Frontal cortex (tissue), 3 donors: ENCODE measurements at regions not wholly inside any gene's neighbourhood (a gene's known extent, or its start where the extent isn't known, plus 50 kb on each side); places are given as distances from the start of the nearest gene placed in this dataset.
A peak's percentile ranks its signal among the peaks of the same experiment; 100 is the strongest.

Experiments used
- DNase-seq, 2 donors: peaks; one replicate each; pipeline ENCODE4 v3.0.0; 2012; ENCODE audit warnings: low spot score in 2 of 2
- FAIRE-seq: peaks from 2 replicates; lab custom pipeline; 2012; peaks lifted over from hg19 to GRCh38; lab: Jason Lieb, UNC
- donor health status: control.
- donor health status: control.
- donor health status: control.

DNA sequence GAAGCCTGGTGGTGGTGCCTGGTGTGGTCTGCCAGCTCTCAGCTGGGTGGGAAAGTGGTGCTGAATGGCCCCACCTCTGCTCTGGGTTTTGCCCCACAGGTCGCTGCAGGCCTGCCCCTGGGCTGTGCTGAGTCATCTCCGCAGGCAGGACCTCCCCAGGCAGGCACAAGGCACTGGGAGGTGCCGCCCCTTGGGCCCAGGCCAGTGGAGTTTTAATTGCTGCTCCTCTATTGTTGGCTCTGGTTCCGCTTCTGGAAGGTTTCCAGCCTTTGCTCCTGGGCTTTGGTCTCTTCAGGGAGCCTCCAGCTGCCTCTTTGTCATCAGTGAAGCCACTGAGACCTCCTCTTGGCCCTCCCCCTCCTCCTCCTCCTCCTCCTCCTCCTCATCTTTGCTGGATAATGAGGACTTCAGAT is 180.3 kb upstream of the GRB10 start:
- DNase-seq (peak in 1 of 2 donors; percentile 47), FAIRE-seq (no peak)

DNA sequence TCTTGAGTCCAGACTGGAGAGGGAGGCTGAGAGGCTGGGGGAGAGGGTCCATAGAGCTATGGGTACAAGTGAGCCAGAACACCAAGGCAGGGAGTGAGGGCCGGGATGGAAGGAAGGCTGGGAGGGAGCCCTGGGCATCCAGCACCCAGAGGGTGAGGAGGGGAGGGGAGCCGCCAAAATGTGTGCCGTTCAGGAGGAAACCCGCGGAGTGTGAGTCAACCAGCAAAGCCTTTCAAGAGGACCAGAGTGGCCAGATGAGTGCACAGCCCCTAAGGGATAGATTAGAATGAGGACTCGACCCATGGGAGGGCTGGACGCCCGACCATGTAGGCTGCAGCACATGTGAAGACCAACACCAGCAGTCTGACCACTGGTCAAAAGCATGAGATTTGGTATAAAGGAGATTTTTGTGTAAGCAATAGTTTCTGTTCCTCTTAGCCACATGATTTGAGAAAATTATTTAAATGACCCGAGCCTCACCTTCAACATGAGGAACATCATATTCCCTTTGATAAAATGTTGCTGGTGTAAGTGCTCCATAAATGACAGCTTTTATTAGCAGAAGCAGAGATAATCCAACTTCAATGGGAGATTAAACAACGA is 179.7 kb upstream of the GRB10 start:
- no peak for DNase-seq
- FAIRE-seq = no peak

DNA sequence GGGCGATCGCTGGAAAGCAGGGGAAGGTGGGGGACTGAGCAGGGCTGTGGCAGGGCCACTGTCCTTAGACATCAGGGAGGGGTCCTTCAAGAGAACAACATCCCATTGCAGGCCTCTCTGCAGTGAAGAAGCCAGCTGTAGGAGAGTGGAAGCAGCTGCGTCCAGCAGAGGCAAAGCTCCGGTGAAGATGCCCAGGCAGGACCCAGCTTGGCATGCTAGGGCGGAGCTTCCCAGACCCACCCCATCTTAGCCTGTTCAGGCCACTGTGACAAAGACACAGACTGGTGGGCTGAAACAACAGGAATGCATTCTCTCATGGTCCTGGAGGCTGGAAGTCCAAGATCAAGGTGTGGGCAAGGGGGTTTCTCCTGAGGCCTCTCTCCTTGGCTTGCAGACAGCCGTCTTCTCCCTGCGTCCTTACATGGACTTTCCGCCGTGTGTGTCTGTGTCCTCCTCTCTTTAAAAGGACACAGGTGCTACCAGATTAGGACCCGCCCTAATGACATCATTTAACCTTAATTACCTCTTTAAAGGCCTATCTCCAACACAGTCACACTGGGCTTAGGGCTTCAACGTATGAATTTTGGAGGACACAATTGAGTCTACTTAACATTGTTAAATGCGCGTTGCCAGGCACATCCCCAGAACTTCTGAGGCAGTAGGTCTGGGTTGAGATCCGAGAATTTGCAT is 178.1 kb upstream of the GRB10 start:
- no peak for DNase-seq
- FAIRE-seq = no peak

DNA sequence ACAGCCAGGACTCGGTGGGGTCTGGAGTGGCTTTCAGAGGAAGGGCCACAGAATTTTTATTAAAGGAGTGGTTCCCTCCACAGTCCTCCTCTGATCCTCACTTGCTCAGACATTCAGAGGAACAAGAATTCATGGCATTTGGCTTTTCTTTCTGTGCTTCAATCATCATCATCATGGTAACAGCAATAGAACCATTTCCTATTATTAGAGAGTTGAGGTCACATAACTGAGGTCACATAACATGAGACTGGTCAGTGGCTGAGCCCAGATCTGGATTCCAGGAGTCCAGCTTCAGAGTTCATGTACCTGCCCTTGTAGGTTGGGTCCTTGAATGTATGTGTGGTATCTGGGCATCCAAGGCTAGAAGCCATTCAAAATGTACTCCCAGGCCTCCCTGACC is 177.3 kb upstream of the GRB10 start:
- FAIRE-seq = no peak
- DNase-seq = no peak

DNA sequence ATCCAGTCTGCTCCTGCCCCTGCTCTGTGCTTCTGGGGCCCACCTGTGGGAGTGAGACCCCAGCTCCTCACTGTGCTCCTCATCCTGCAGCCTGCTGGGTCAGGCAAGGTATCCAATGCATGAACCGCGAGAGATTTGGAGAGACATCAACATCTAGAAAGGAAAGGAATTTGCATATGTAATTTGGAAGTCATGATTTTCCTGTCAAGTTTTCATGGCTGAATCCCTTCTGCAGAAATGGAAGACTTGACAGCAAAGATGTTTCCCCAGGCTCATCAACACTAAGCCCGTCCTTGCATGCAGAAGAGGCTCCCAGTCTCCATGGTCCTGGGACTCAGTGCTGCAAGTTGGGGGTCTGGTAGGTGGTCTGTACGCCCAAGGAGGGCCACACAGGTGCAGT is 176.9 kb upstream of the GRB10 start:
- no peak for DNase-seq
- FAIRE-seq = no peak

DNA sequence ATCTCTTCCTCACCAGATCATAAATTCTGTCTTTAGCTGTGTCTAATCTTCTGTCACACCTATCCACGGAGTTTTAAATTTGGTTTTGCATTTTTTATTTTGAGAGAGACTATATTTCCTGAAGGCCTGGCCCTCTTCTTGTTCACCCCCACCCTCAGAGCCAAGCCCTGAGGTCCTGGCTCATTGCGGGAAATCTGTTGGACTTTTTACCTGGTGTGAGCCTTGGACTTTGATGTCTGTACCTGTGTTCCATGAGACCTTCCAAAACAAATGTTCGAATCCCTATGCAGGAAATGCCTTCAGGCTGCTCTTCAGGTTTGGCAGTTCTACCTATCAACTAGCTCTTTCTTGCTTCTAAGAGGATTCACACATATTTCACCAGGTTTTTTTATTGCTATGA is 175.2 kb upstream of the GRB10 start:
- DNase-seq (no peak), FAIRE-seq (no peak)

DNA sequence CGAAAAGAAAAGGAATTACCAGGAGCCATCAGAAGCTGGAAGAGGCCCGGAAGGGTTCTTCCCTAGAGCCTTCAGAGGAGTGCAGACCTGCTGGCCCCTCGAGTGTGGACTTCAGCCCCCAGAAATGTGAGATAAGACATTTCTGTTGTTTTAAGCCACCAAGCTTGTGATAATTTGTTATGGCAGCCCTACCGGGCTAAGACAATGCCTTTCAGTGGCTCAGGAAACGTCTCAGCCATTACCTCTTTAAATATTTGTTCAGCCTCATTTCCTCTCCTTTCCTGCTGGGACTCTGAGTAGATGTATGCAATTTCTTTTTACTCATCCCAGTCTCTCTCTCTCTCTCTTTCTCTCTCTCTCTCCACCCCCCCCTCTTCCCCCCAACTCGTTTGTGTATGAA is 174.7 kb upstream of the GRB10 start:
- DNase-seq (no peak), FAIRE-seq (no peak)

DNA sequence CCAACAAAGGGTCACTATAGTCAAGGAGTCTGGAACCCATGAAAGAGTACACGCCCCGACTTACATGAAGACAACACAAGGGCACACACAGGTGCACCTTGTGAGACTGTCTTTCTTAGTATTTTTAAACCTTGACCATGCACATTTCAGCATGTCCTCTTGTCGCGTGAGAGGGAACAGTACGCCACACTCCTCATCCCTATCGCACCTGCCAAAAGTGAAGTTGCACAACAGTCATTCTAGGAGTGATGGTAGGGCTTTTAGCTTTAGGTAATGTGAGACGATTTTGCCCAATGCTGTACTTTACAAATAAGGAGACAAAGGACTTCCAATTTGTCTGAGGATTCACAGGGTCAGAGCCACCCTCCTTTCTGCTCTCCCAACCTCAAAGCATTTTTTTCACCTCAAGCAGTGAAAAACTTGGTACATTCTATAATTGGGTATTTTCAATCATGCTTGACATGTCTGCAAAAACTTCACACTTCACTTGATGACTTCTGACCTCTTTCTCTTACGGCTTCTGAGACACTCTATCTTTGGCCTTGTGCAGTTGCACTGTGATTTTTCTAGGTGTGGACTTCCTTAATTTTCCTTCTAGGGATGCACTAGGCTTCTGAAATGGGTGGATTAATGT is 173.9 kb upstream of the GRB10 start:
- DNase-seq = no peak
- FAIRE-seq = no peak

DNA sequence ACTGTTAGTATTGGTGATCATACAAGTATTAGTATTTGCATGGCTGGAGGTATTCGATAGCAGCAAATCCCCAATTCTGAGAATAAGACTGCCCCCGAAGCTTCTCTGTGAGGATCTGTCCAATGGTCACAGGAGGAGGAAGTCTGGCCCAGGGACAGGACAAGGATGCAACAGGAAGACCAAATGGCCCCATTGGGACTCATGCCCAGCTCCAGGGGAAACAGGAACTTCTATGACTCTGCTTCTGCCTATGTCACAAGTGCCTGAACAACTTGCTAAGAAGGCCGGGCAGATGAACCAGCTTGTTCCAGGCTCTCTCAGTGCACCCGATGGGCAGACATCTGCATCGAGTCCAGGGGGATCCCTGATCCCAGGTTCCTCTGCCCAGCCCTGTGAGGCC is 172.0 kb upstream of the GRB10 start:
- no peak for FAIRE-seq
- no peak for DNase-seq

DNA sequence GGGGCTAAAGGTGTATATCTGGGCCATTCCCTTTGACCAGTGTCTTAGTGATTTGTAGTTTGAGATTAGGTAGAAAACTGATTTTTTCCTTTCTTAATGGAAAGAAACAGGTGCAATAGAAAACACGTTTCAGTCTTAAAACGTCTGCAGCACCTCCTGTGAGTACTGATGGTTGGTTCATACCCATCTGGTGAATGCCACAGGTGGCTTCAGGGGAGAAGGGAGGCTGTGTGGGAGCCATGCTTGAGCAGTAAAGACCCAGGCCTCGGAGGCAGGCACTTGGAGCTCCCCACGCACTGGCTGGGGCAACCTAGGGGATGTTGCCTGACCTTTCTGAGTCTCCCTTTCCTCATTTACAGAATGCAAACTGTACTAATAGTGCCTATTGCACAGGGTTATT is 171.5 kb upstream of the GRB10 start:
- no peak for DNase-seq
- no peak for FAIRE-seq

DNA sequence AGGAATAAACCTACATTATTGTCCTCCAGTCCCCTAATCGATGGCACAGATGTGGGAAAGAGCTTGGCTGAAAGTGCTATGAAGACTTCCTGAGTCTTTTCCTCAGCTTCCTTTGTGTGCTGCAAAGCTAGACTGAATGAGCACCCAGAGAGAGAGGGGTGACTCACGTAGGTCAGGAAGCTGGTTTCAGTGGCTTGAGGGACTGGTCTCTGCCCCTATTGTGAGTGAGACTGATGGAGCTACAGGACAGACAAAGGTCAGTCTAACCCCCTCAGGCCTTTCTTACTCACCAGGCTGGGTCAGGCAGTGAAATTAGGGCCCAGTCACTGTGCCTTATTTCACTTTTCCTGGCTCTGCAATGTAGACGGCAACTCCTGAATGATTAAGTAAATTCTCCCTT is 171.1 kb upstream of the GRB10 start:
- DNase-seq (no peak), FAIRE-seq (no peak)

DNA sequence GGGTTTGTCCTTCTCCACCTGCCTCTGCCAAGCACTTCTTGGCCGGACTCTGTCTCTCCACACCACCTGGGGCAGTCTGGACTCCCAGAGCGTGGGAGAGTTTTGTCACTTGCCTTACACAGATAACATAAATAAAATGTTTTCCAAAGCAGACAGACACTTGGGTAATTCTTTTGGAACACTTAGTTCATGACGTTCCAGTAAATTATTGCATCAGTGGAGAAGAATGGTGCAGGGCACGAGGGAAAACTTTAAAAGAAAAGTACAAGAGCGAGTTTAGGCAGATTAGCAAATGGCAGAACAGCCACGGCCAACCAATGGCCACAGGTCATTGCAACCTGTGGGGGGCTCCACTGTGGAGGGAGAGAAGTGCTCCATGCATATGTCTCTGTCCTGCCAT is 170.6 kb upstream of the GRB10 start:
- FAIRE-seq (no peak), DNase-seq (no peak)

DNA sequence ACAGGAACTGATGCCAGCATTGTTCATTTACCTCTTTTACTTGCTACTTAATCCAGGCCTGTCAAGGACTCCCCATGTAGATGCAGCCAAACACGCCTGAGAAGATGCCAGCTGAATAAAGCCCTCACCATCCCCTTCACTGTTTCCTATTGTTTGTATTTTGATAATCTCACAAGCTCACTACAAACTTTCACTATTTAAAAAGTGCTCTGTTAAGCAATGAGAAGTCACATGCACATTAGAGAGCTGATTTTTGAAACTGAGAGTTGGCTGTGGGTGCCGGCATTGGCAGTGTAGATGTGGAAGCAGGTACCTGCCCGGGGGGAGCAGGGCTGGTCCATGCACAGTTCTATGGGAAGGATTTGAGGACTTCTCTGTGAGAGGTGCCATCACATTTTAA is 169.8 kb upstream of the GRB10 start:
- FAIRE-seq (no peak), DNase-seq (no peak)

DNA sequence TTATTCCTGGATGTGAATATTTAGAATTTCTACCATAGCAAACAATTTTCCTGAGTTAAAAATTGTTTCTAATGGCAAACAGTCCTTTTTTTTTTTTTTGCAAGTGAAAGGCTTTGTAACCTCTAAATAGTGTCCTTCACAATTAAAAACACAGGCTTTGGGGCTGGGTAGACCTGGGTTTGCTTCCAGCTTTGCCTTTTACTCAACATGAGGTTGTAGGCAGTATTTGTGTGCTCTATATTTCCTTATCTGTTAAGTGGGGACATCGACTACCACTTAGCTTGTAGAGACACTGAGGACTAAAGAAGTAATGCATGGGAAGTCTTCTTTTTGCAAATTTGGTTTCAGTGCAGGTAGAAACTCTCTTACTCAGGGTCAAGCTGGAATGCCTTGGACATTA is 169.4 kb upstream of the GRB10 start:
- DNase-seq (no peak), FAIRE-seq (no peak)

DNA sequence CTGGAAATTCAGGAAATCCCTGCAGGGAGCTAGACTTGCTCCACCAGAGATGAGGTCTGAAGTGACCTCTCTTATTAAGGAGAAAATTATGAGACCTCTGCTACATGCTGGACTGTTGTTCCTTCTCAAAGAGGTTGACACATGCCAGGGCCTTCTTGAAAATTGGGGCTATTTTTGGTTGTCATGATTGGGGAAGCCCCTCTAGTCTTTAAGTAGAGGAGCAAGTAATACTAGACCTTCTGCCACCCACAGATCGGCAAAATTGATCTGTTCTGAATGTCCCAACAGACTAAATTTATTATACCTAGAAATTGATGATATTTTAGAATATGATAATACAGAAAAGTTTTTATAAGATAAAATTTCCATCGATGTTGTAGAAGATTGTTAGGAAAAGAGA is 160.8 kb upstream of the GRB10 start:
- no peak for FAIRE-seq
- no peak for DNase-seq

DNA sequence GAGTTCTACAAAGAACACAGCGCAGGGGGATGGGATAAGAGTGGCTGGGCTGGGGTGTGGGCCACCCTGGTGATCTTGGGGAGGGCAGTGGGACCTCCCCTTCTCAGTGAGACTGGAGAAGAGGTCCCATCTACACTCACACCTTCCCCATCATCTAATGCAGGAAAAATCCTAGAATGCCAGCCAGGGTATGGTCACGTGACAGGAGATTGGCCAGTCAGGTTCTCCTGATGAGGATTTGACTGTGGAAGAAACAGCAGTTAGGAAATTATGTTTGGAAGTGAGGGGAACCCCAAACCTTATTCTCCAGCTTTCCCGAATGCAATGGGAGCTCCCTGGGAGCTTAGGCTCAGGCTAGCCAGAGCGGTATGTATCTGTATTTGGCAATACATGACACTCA is 158.8 kb upstream of the GRB10 start:
- DNase-seq (no peak), FAIRE-seq (no peak)

DNA sequence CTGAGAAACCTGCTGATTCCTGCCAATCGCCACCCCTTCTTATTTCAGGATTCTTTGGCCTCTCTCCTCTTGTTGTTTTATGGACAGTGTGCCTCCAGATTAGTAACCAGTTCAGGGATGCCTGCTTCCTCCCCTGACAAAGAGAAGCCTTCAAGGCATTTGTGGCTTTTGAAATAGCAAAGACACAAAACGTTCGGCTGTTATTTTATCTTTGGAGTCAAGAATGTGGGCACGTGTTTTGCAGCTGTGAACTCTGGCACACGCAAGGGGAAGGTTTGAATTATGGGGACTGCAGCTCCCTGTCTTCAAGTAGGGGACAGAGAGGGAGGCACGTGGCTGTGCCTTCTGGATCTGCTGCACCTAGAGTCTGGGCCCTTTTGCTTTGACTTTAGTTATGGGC is 157.9 kb upstream of the GRB10 start:
- FAIRE-seq (no peak), DNase-seq (no peak)

DNA sequence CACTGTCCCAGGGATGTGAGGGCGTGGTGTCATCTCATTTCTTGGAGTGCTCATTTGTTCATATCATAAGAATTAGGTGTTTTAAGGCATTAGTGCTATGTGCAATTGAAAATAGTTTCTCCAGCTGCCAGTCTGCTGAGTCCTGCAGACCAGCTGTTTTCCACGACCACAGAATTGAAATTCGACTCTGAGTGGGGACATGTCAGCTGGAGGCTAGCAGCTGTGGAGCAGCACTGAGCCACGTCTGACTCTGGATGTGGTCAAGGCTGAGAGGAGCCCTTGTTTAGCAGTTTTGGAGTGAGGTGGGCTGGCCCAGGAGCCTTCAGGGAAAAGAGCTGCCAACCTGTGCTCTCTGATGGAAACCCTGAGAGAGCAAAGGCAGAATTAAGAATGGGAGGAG is 156.3 kb upstream of the GRB10 start:
- no peak for DNase-seq
- FAIRE-seq = no peak

DNA sequence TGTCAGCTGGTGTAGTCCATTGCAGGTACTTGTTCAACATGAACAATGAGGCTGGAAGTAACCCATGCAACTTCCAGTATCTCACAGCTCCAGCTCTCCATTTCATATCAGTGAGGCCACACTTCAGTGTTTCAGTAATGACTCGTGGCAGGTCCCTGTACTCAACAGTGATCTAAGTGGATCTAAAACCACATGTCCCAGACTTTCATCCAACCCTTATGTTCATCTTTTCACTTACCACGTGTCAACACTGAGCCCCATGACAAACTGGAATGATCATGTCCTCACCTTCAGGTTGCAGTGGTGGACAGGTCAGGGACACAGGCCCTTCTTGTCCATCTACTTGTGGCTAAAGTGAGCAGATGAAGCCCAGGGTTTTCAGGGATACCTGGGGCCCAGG is 155.0 kb upstream of the GRB10 start:
- DNase-seq (no peak), FAIRE-seq (no peak)

DNA sequence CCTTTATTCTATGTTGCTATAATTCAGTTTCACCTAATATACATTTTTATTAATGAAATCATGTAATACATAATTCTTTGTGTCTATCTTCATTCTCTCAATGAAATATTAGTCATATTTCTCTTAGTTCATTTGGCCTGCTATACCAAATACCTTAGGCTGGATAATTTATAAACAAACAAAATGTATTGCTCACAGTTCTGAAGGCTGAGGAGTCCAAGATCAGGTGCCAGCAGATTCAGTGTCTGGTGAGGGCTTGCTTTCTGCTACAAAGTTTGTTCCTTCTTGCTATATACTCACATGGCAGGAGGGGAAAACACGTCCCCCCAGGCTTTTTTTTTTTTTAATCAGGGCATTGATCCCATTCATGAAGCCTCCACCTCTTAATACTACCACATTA is 143.4 kb upstream of the GRB10 start:
- FAIRE-seq (no peak), DNase-seq (no peak)

DNA sequence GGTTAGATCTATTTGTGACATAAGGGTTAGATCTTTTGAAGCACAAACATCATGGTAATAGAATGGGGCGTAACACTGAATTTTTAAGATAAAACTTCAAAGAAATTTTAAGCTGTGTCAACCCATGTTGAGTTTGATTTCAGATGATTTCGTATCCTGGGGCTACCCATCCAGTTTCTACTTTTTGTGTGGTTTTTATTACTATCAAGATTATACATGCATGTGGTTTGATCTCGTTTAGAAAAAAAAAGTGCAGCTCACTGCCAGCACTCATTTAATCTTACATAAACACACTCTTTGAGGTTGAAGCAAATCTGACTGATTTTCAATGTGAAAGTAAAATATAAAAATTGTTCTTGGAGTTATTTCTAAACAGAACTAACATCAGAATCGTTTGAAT is 140.8 kb upstream of the GRB10 start:
- DNase-seq (no peak), FAIRE-seq (no peak)
